ENCODE measurements at regions not wholly inside any gene's neighbourhood (a gene's known extent, or its start where the extent isn't known, plus 50 kb on each side); places are given as distances from the start of the nearest gene placed in this dataset.

DNA sequence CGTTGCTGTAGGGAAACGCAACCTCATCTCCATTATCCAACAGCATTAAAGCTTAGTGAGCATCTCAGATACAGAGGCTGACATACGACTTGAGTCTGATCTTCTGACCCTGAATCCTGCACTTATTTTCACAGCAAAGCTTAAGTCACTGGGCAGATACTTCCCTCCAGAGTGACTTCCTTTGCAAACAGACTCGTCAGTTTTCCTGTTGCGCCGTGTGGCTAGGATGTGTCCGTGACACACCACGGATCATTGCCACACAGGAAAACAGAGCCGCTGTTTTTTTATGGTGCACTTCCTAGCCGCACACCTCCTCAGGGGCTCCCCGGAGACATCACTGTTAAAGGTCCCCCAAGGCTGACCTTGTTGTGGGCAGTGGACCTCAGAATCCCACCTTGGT lies 94.9 kb upstream of the MKI67 start:
- DNase-seq (ENCODE audit: low read depth), result no peak
- H3K4me3 ChIP-seq (ENCODE audit: low read depth, low read length), result no peak overlapping the region
- TF ChIP-seq, protein P1, sequence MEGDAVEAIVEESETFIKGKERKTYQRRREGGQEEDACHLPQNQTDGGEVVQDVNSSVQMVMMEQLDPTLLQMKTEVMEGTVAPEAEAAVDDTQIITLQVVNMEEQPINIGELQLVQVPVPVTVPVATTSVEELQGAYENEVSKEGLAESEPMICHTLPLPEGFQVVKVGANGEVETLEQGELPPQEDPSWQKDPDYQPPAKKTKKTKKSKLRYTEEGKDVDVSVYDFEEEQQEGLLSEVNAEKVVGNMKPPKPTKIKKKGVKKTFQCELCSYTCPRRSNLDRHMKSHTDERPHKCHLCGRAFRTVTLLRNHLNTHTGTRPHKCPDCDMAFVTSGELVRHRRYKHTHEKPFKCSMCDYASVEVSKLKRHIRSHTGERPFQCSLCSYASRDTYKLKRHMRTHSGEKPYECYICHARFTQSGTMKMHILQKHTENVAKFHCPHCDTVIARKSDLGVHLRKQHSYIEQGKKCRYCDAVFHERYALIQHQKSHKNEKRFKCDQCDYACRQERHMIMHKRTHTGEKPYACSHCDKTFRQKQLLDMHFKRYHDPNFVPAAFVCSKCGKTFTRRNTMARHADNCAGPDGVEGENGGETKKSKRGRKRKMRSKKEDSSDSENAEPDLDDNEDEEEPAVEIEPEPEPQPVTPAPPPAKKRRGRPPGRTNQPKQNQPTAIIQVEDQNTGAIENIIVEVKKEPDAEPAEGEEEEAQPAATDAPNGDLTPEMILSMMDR (IDR thresholded peaks at IDR 0.05; ENCODE audit: insufficient read depth, low read length), result no peak

- DNase-seq (ENCODE audit: low read depth), result no peak
- TF ChIP-seq, protein P1 (IDR thresholded peaks at IDR 0.05; ENCODE audit: insufficient read depth, low read length), result no peak
- no peak overlapping the region for H3K4me3 ChIP-seq (ENCODE audit: low read depth, low read length)
Observed at GRCh38 chr10:128221807-128222206, 95.6 kb upstream of the MKI67 start.

GRCh38 chr10:128222332-128222849 lies 96.2 kb upstream of the MKI67 start:
- TF ChIP-seq, protein P1 (IDR thresholded peaks at IDR 0.05; ENCODE audit: insufficient read depth, low read length), result no peak
- no peak overlapping the region for H3K4me3 ChIP-seq (ENCODE audit: low read depth, low read length)
- DNase-seq (ENCODE audit: low read depth), result no peak

- TF ChIP-seq, protein P1 (IDR thresholded peaks at IDR 0.05; ENCODE audit: insufficient read depth, low read length), result no peak
- no peak for DNase-seq (ENCODE audit: low read depth)
- no peak overlapping the region for H3K4me3 ChIP-seq (ENCODE audit: low read depth, low read length)
Observed at GRCh38 chr10:128230401-128230800, 104.2 kb upstream of the MKI67 start.

DNA sequence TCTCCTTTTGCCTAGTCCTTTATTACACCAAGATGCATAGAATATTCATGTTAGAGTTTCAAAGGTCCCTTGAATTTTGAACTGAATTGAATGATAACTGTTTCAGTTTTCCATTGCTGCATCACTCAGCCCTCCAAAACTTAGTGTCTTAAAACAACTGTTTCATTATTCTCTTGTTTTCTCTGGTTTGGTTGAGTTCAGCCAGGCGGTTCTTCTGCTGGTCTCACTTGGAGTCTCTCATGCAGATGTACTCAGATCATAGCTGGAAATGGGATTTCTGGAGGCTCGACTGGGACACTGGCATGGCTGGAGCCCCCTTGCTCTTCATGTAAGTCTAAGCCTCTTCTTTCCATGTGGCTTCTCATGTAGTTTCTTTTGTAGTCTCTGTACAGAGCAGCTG lies 107.2 kb upstream of the MKI67 start:
- TF ChIP-seq, protein P1 (IDR thresholded peaks at IDR 0.05; ENCODE audit: insufficient read depth, low read length), result no peak
- DNase-seq (ENCODE audit: low read depth), result no peak
- no peak overlapping the region for H3K4me3 ChIP-seq (ENCODE audit: low read depth, low read length)

GRCh38 chr10:128237710-128238109 lies 111.5 kb upstream of the MKI67 start:
- TF ChIP-seq, protein P1 (IDR thresholded peaks at IDR 0.05; ENCODE audit: insufficient read depth, low read length), result no peak
- H3K4me3 ChIP-seq (ENCODE audit: low read depth, low read length), result no peak overlapping the region
- no peak for DNase-seq (ENCODE audit: low read depth)

DNA sequence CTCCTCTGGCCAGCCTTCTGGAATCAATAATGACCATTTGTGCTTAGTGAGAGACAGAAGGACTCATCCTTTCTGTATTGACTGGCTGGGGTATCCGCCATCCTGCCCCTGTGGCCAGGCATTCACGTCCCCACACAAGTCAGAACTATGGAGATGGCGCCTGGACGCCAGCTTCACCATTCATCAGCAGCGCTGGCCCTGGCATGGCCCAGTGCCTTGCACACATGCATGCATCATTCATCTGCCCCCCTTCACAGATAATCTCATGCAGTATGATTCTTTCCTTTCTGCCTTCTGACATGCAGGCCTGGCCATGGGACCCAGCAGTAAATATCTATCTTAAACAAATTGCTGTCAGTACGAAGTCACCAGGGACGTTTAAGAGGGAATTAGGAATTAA lies 114.8 kb upstream of the MKI67 start:
- no peak for DNase-seq (ENCODE audit: low read depth)
- H3K4me3 ChIP-seq (ENCODE audit: low read depth, low read length), result no peak overlapping the region
- TF ChIP-seq, protein P1 (IDR thresholded peaks at IDR 0.05; ENCODE audit: insufficient read depth, low read length), result no peak

All from fibroblast of the aortic adventitia (primary cell).